Spinal cord (tissue), 9 donors: ENCODE measurements at regions not wholly inside any gene's neighbourhood (a gene's known extent, or its start where the extent isn't known, plus 50 kb on each side); places are given as distances from the start of the nearest gene placed in this dataset.

Experiments
- DNase-seq, 6 donors: peaks; one replicate each; pipeline versions ENCODE4 v3.0.0 to v3.0.0-alpha.2; 2013 to 2015; ENCODE audit warnings: low spot score in 6 of 6, low read depth in 4 of 6
- H3K27ac ChIP-seq: one replicate; pipeline ENCODE4 v1.5.1; 2013; ENCODE audit warnings: low read depth, low read length, control low read depth
- H3K27me3 ChIP-seq: one replicate; pipeline ENCODE4 v1.6.1; 2013; ENCODE audit warnings: low read length; ENCODE audit not compliant: control insufficient read depth, insufficient read depth
- H3K36me3 ChIP-seq: one replicate; pipeline ENCODE4 v1.6.1; 2013; ENCODE audit warnings: low read length; ENCODE audit not compliant: control insufficient read depth, insufficient read depth
- H3K4me1 ChIP-seq: one replicate; pipeline ENCODE4 v1.6.1; 2013; ENCODE audit warnings: low read length; ENCODE audit not compliant: control insufficient read depth, insufficient read depth
- H3K4me3 ChIP-seq: one replicate; pipeline ENCODE4 v1.5.1; 2013; ENCODE audit warnings: low read depth, low read length, control low read depth
- H3K9me3 ChIP-seq: one replicate; pipeline ENCODE4 v1.6.1; 2013; ENCODE audit warnings: low read length; ENCODE audit not compliant: control insufficient read depth, insufficient read depth
- WGBS: methylation state at CpG from one replicate; pipeline ENCODE4 v1.1.5; 2013; ENCODE audit warnings: missing lambda C conversion rate; ENCODE audit not compliant: insufficient coverage; 5-methylcytosine and 5-hydroxymethylcytosine counted together
- donor health status: healthy.

GRCh38 chr21:28272272-28272992 lies 720.2 kb downstream of the LTN1 start:
- no peak overlapping the region for H3K27ac ChIP-seq
- H3K9me3 ChIP-seq, result no peaks in the 10 kb centered on the region
- H3K4me3 ChIP-seq, result no peak overlapping the region
- WGBS, result no CpG with 5 or more reads among the region's 3 CpGs
- H3K4me1 ChIP-seq, result no peaks in the 10 kb centered on the region
- no peaks in the 10 kb centered on the region for H3K27me3 ChIP-seq
- DNase-seq, result no peak
- H3K36me3 ChIP-seq, result no peaks in the 10 kb centered on the region

- H3K27me3 ChIP-seq, result no peaks in the 10 kb centered on the region
- H3K4me1 ChIP-seq, result no peaks in the 10 kb centered on the region
- H3K36me3 ChIP-seq, result no peaks in the 10 kb centered on the region
- H3K9me3 ChIP-seq, result no peaks in the 10 kb centered on the region
- DNase-seq, result no peak
- H3K27ac ChIP-seq, result no peak overlapping the region
- no peak overlapping the region for H3K4me3 ChIP-seq
Measured at GRCh38 chr21:28269173-28269572, 723.5 kb downstream of the LTN1 start.

- no CpG with 5 or more reads among the region's 4 CpGs for WGBS
- no peak for DNase-seq
Measured at GRCh38 chr21:28268685-28269084, 724.0 kb downstream of the LTN1 start.

GRCh38 chr21:28267449-28267848 lies 725.2 kb downstream of the LTN1 start:
- Histone ChIP-seq H3K9me3 (no peaks in the 10 kb centered on the region), H3K4me3 (no peak overlapping the region), H3K27ac (no peak overlapping the region), H3K36me3 (no peaks in the 10 kb centered on the region), H3K4me1 (no peaks in the 10 kb centered on the region), H3K27me3 (no peaks in the 10 kb centered on the region)
- DNase-seq, result no peak
- WGBS, result 50% methylated on average over 1 of the region's 6 CpGs

More at GRCh38 chr21:28268685-28269084, 724.0 kb downstream of the LTN1 start:
- Histone ChIP-seq H3K36me3 (no peaks in the 10 kb centered on the region), H3K9me3 (no peaks in the 10 kb centered on the region), H3K4me1 (no peaks in the 10 kb centered on the region), H3K27ac (no peak overlapping the region), H3K27me3 (no peaks in the 10 kb centered on the region), H3K4me3 (no peak overlapping the region)

- no peak for DNase-seq
- WGBS, result no CpG with 5 or more reads among the region's 1 CpG
- H3K4me3 ChIP-seq, result no peak overlapping the region
- H3K27ac ChIP-seq, result no peak overlapping the region
- H3K27me3 ChIP-seq, result no peaks in the 10 kb centered on the region
- H3K9me3 ChIP-seq, result no peaks in the 10 kb centered on the region
- no peaks in the 10 kb centered on the region for H3K36me3 ChIP-seq
- no peaks in the 10 kb centered on the region for H3K4me1 ChIP-seq
Measured at GRCh38 chr21:28266061-28266460, 726.6 kb downstream of the LTN1 start.

GRCh38 chr21:28263974-28264373 lies 728.7 kb downstream of the LTN1 start:
- H3K27ac ChIP-seq, result no peak overlapping the region
- H3K36me3 ChIP-seq, result no peaks in the 10 kb centered on the region
- no peaks in the 10 kb centered on the region for H3K9me3 ChIP-seq
- no peak overlapping the region for H3K4me3 ChIP-seq
- no peaks in the 10 kb centered on the region for H3K4me1 ChIP-seq
- no peaks in the 10 kb centered on the region for H3K27me3 ChIP-seq
- whole genome bisulfite sequencing, result 90% methylated on average over 4 of the region's 4 CpGs
- no peak for DNase-seq

- Histone ChIP-seq H3K9me3 (no peaks in the 10 kb centered on the region), H3K36me3 (no peaks in the 10 kb centered on the region), H3K4me1 (no peaks in the 10 kb centered on the region), H3K4me3 (no peak overlapping the region), H3K27ac (no peak overlapping the region), H3K27me3 (no peaks in the 10 kb centered on the region)
- no CpG with 5 or more reads among the region's 1 CpG for WGBS
- DNase-seq, result no peak
Measured at GRCh38 chr21:28261298-28261697, 731.4 kb downstream of the LTN1 start.

- Histone ChIP-seq H3K27ac (no peak overlapping the region), H3K27me3 (no peaks in the 10 kb centered on the region), H3K36me3 (no peaks in the 10 kb centered on the region), H3K4me3 (no peak overlapping the region), H3K9me3 (no peaks in the 10 kb centered on the region), H3K4me1 (no peaks in the 10 kb centered on the region)
- 33% methylated on average over 1 of the region's 3 CpGs for WGBS
- DNase-seq, result no peak
Measured at GRCh38 chr21:28257276-28257675, 735.4 kb downstream of the LTN1 start.

- no CpG with 5 or more reads among the region's 6 CpGs for WGBS
- Histone ChIP-seq H3K9me3 (no peaks in the 10 kb centered on the region), H3K4me3 (no peak overlapping the region), H3K27ac (no peak overlapping the region), H3K36me3 (no peaks in the 10 kb centered on the region), H3K27me3 (no peaks in the 10 kb centered on the region), H3K4me1 (no peaks in the 10 kb centered on the region)
- no peak for DNase-seq
Measured at GRCh38 chr21:28256837-28257236, 735.8 kb downstream of the LTN1 start.

GRCh38 chr21:28256420-28256831 lies 736.3 kb downstream of the LTN1 start:
- H3K27me3 ChIP-seq, result no peaks in the 10 kb centered on the region
- H3K27ac ChIP-seq, result no peak overlapping the region
- no peak for DNase-seq
- no peak overlapping the region for H3K4me3 ChIP-seq
- H3K4me1 ChIP-seq, result no peaks in the 10 kb centered on the region
- no CpG with 5 or more reads among the region's 1 CpG for WGBS
- H3K9me3 ChIP-seq, result no peaks in the 10 kb centered on the region
- no peaks in the 10 kb centered on the region for H3K36me3 ChIP-seq
